ENCODE measurements at regions not wholly inside any gene's neighbourhood (a gene's known extent, or its start where the extent isn't known, plus 50 kb on each side); places are given as distances from the start of the nearest gene placed in this dataset.
A peak's percentile ranks its signal among the peaks of the same experiment; 100 is the strongest.

- TF ChIP-seq CTCF (IDR thresholded peaks at IDR 0.05; ENCODE audit: unreplicated experiment) = no peak
- CTCF ChIA-PET = no interaction called here
- Mint-ChIP-seq H3K9me3 (ENCODE audit: low read depth, unreplicated experiment) (peaks cover 7% of the 10 kb centered on the region), H3K4me1 (ENCODE audit: low read depth, unreplicated experiment) (peaks cover 40% of the 10 kb centered on the region), H3K36me3 (ENCODE audit: insufficient read depth, unreplicated experiment) (no peaks in the 10 kb centered on the region), H3K27ac (ENCODE audit: unreplicated experiment) (no peak overlapping the region), H3K27me3 (ENCODE audit: unreplicated experiment) (no peaks in the 10 kb centered on the region), H3K4me3 (ENCODE audit: low read depth, unreplicated experiment) (no peak overlapping the region)
- no TSS peak for BruUV-seq (replicated peaks)
- no peak for DNase-seq
- intact Hi-C loops (cut with micrococcal nuclease; ENCODE audit: unreplicated experiment) = no loop called here
Measured at GRCh38 chr10:4517746-4518145, 308.3 kb upstream of the AKR1E2 start.

GRCh38 chr10:4515721-4516120, 310.3 kb upstream of the AKR1E2 start:
- Mint-ChIP-seq H3K4me3 (ENCODE audit: low read depth, unreplicated experiment) (no peak overlapping the region), H3K36me3 (ENCODE audit: insufficient read depth, unreplicated experiment) (no peaks in the 10 kb centered on the region), H3K27me3 (ENCODE audit: unreplicated experiment) (no peaks in the 10 kb centered on the region), H3K9me3 (ENCODE audit: low read depth, unreplicated experiment) (peaks cover 7% of the 10 kb centered on the region), H3K4me1 (ENCODE audit: low read depth, unreplicated experiment) (peaks cover 40% of the 10 kb centered on the region), H3K27ac (ENCODE audit: unreplicated experiment) (no peak overlapping the region)
- intact Hi-C loops (cut with micrococcal nuclease; ENCODE audit: unreplicated experiment) = no loop called here
- no peak for DNase-seq
- no peak for TF ChIP-seq CTCF (IDR thresholded peaks at IDR 0.05; ENCODE audit: unreplicated experiment)
- BruUV-seq (replicated peaks) = no TSS peak
- CTCF ChIA-PET = no interaction called here

- Mint-ChIP-seq H3K9me3 (ENCODE audit: low read depth, unreplicated experiment) (peaks cover 7% of the 10 kb centered on the region), H3K27me3 (ENCODE audit: unreplicated experiment) (no peaks in the 10 kb centered on the region), H3K27ac (ENCODE audit: unreplicated experiment) (no peak overlapping the region), H3K4me3 (ENCODE audit: low read depth, unreplicated experiment) (no peak overlapping the region), H3K4me1 (ENCODE audit: low read depth, unreplicated experiment) (peaks cover 30% of the 10 kb centered on the region), H3K36me3 (ENCODE audit: insufficient read depth, unreplicated experiment) (no peaks in the 10 kb centered on the region)
- no peak for TF ChIP-seq CTCF (IDR thresholded peaks at IDR 0.05; ENCODE audit: unreplicated experiment)
- no peak for DNase-seq
- BruUV-seq (replicated peaks) = no TSS peak
- CTCF ChIA-PET = interaction anchor here (0.8 kb wide), 1 partner anchor 252 kb away, joined by 3 read pairs; no protein-coding TSS in a partner anchor
- intact Hi-C loops (cut with micrococcal nuclease; ENCODE audit: unreplicated experiment) = no loop called here
Measured at GRCh38 chr10:4514445-4515108, 311.4 kb upstream of the AKR1E2 start.

- Mint-ChIP-seq H3K9me3 (ENCODE audit: low read depth, unreplicated experiment) (peaks cover 7% of the 10 kb centered on the region), H3K36me3 (ENCODE audit: insufficient read depth, unreplicated experiment) (no peaks in the 10 kb centered on the region), H3K27me3 (ENCODE audit: unreplicated experiment) (no peaks in the 10 kb centered on the region), H3K4me3 (ENCODE audit: low read depth, unreplicated experiment) (no peak overlapping the region), H3K4me1 (ENCODE audit: low read depth, unreplicated experiment) (peaks cover 24% of the 10 kb centered on the region), H3K27ac (ENCODE audit: unreplicated experiment) (no peak overlapping the region)
- TF ChIP-seq CTCF (IDR thresholded peaks at IDR 0.05; ENCODE audit: unreplicated experiment) = peak; percentile 62
- intact Hi-C loops (cut with micrococcal nuclease; ENCODE audit: unreplicated experiment) = loop anchor here (1.0 to 2.0 kb wide), 2 partner anchors 144 to 255 kb away; no protein-coding TSS in a partner anchor
- peak; percentile 59 for DNase-seq
- CTCF ChIA-PET = interaction anchor here (0.6 to 0.9 kb wide), 5 partner anchors 213 to 1319 kb away, joined by 3 to 4 read pairs (median 3); no protein-coding TSS in a partner anchor
- no TSS peak for BruUV-seq (replicated peaks)
Measured at GRCh38 chr10:4512671-4513240, 313.3 kb upstream of the AKR1E2 start.

Data from Calu3 (cell line).